ENCODE measurements at regions not wholly inside any gene's neighbourhood (a gene's known extent, or its start where the extent isn't known, plus 50 kb on each side); places are given as distances from the start of the nearest gene placed in this dataset.

DNA sequence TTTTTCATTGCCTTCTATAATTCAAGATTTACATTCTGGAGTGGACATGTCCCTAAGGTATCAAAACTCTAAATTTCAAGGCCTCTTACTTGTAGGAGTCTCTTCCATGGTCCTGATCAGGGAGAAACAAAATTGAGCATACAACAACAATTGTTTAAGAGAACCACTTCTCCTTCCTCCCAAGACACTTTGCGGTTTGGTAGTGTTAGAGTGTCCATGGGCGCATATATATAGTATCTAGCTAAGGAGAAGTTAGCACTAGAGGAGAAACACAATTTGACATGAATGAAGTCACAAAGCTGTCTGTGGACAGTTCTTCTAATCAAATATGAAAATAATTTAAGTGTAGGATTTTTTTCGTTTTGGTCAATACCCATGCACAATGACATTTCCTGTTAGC lies 349.1 kb upstream of the MAP2 start:
- no peak for TF ChIP-seq CTCF (IDR thresholded peaks at IDR 0.05; ENCODE audit: low read depth, low read length)
- no peak for TF ChIP-seq MAX (IDR thresholded peaks at IDR 0.05; ENCODE audit: low read depth, low read length)
- no peak for TF ChIP-seq POLR2A (IDR thresholded peaks at IDR 0.05; ENCODE audit: extremely low read depth, insufficient read length)
- no peak for TF ChIP-seq MYC (IDR thresholded peaks at IDR 0.05; ENCODE audit: low read depth, low read length)

All from NB4 (cell line).